ENCODE measurements at regions not wholly inside any gene's neighbourhood (a gene's known extent, or its start where the extent isn't known, plus 50 kb on each side); places are given as distances from the start of the nearest gene placed in this dataset.

- peak; percentile 11 for DNase-seq (ENCODE audit: low read depth)
- no peak overlapping the region for H3K4me3 ChIP-seq (ENCODE audit: low read depth, low read length)
- TF ChIP-seq, protein P1, sequence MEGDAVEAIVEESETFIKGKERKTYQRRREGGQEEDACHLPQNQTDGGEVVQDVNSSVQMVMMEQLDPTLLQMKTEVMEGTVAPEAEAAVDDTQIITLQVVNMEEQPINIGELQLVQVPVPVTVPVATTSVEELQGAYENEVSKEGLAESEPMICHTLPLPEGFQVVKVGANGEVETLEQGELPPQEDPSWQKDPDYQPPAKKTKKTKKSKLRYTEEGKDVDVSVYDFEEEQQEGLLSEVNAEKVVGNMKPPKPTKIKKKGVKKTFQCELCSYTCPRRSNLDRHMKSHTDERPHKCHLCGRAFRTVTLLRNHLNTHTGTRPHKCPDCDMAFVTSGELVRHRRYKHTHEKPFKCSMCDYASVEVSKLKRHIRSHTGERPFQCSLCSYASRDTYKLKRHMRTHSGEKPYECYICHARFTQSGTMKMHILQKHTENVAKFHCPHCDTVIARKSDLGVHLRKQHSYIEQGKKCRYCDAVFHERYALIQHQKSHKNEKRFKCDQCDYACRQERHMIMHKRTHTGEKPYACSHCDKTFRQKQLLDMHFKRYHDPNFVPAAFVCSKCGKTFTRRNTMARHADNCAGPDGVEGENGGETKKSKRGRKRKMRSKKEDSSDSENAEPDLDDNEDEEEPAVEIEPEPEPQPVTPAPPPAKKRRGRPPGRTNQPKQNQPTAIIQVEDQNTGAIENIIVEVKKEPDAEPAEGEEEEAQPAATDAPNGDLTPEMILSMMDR (IDR thresholded peaks at IDR 0.05; ENCODE audit: insufficient read depth, low read depth, low read length), result no peak
Observed at GRCh38 chr1:72567521-72567920, 285.2 kb upstream of the NEGR1 start.

GRCh38 chr1:72564749-72565148 lies 282.4 kb upstream of the NEGR1 start:
- TF ChIP-seq, protein P1 (IDR thresholded peaks at IDR 0.05; ENCODE audit: insufficient read depth, low read depth, low read length), result no peak
- H3K4me3 ChIP-seq (ENCODE audit: low read depth, low read length), result no peak overlapping the region
- DNase-seq (ENCODE audit: low read depth), result no peak

DNA sequence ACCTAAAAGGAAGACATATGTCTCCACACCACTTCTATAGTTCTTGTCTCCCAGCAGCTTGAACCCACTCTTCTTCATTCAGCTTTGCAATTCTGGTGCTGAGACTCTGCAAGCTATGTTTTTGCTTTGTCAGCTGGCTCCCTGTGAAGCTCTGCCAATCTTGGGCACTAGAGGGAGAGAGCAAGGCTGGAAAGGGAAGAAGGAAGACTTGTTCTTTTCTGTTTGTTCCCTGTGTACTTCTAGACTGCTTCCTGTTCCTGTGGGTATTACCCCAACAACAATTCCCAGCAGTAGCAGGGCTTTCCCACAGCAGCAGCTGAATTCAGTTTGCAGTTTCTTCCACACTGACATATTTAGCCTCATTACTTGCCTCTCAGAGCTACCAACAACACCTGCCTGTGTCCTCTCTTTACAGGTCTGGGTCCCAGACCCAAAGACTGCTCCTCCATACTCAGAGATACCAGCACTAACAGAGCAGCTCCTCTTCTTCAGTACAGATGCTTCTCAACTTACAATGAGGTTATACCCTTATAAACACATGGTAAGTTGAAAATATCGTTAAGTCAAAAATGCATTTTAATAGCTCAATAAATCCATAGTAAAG lies 275.2 kb upstream of the NEGR1 start:
- no peak for DNase-seq (ENCODE audit: low read depth)
- TF ChIP-seq, protein P1 (IDR thresholded peaks at IDR 0.05; ENCODE audit: insufficient read depth, low read depth, low read length), result peak; percentile 14
- H3K4me3 ChIP-seq (ENCODE audit: low read depth, low read length), result no peak overlapping the region

GRCh38 chr1:72547412-72547811 lies 265.1 kb upstream of the NEGR1 start:
- no peak overlapping the region for H3K4me3 ChIP-seq (ENCODE audit: low read depth, low read length)
- TF ChIP-seq, protein P1 (IDR thresholded peaks at IDR 0.05; ENCODE audit: insufficient read depth, low read depth, low read length), result no peak
- DNase-seq (ENCODE audit: low read depth), result peak; percentile 4

GRCh38 chr1:72540674-72541073 lies 258.3 kb upstream of the NEGR1 start:
- no peak for DNase-seq (ENCODE audit: low read depth)
- H3K4me3 ChIP-seq (ENCODE audit: low read depth, low read length), result no peak overlapping the region
- TF ChIP-seq, protein P1 (IDR thresholded peaks at IDR 0.05; ENCODE audit: insufficient read depth, low read depth, low read length), result no peak

GRCh38 chr1:72535470-72535869 lies 253.1 kb upstream of the NEGR1 start:
- TF ChIP-seq, protein P1 (IDR thresholded peaks at IDR 0.05; ENCODE audit: insufficient read depth, low read depth, low read length), result no peak

DNA sequence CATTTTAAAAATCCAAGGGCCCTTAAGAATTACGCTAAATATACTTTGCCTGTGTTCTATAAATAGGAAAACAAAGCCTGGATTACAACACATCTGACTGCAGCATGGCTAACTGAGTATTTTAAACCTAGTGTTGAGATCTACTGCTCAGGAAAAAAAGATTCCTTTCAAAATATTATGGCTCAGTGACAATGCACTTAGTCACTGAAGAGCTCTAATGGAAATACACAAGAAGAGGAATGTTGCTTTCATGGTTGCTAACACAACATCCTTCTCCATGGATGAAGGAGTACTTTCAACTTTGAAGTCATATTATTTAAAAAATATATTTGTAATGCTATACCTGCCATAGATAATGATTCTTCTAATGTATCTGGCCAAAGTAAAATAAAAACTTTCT lies 248.3 kb upstream of the NEGR1 start:
- TF ChIP-seq, protein P1 (IDR thresholded peaks at IDR 0.05; ENCODE audit: insufficient read depth, low read depth, low read length), result no peak
- no peak for DNase-seq (ENCODE audit: low read depth)
- H3K4me3 ChIP-seq (ENCODE audit: low read depth, low read length), result no peak overlapping the region

More at GRCh38 chr1:72535470-72535869, 253.1 kb upstream of the NEGR1 start:
- H3K4me3 ChIP-seq (ENCODE audit: low read depth, low read length), result no peak overlapping the region
- DNase-seq (ENCODE audit: low read depth), result no peak
